ENCODE measurements at regions not wholly inside any gene's neighbourhood (a gene's known extent, or its start where the extent isn't known, plus 50 kb on each side); places are given as distances from the start of the nearest gene placed in this dataset.

GRCh38 chr13:74977498-74977897, 504.5 kb downstream of the TBC1D4 start:
- H4K20me1 ChIP-seq (ENCODE audit: control insufficient read depth, insufficient read depth, low read depth, low read length) = no peaks in the 10 kb centered on the region
- no peaks in the 10 kb centered on the region for H3K9me2 ChIP-seq (replicated peaks; ENCODE audit: control insufficient read depth, low read length)
- TF ChIP-seq CTCF (IDR thresholded peaks at IDR 0.05; ENCODE audit: low read depth, low read length, poor library complexity, severe bottlenecking) = no peak
- H3K9me3 ChIP-seq (ENCODE audit: control insufficient read depth, insufficient read depth, low read length) = no peaks in the 10 kb centered on the region
- no peak overlapping the region for H3K27ac ChIP-seq (ENCODE audit: low read depth, low read length)
- H3K36me3 ChIP-seq (ENCODE audit: control insufficient read depth, low read length) = no peaks in the 10 kb centered on the region
- H3K4me3 ChIP-seq (ENCODE audit: low read length) = no peak overlapping the region
- H3K79me2 ChIP-seq (ENCODE audit: control insufficient read depth, low read length) = no peaks in the 10 kb centered on the region
- H3K27me3 ChIP-seq (ENCODE audit: control insufficient read depth, low read length) = no peaks in the 10 kb centered on the region; the same call in 1 of the 2 replicates
- no peak overlapping the region for H3K4me2 ChIP-seq (ENCODE audit: low read length)
- no peaks in the 10 kb centered on the region for H3F3A ChIP-seq (ENCODE audit: control insufficient read depth, insufficient read depth)
- no peaks in the 10 kb centered on the region for H3K4me1 ChIP-seq (ENCODE audit: control insufficient read depth, low read length)

GRCh38 chr13:74975111-74975510, 506.9 kb downstream of the TBC1D4 start:
- Histone ChIP-seq H3K4me1 (ENCODE audit: control insufficient read depth, low read length) (no peaks in the 10 kb centered on the region), H3K36me3 (ENCODE audit: control insufficient read depth, low read length) (no peaks in the 10 kb centered on the region), H3K9me3 (ENCODE audit: control insufficient read depth, insufficient read depth, low read length) (no peaks in the 10 kb centered on the region), H3K27me3 (ENCODE audit: control insufficient read depth, low read length) (no peaks in the 10 kb centered on the region; the same call in 1 of the 2 replicates), H3F3A (ENCODE audit: control insufficient read depth, insufficient read depth) (no peaks in the 10 kb centered on the region), H4K20me1 (ENCODE audit: control insufficient read depth, insufficient read depth, low read depth, low read length) (no peaks in the 10 kb centered on the region), H3K27ac (ENCODE audit: low read depth, low read length) (no peak overlapping the region), H3K79me2 (ENCODE audit: control insufficient read depth, low read length) (no peaks in the 10 kb centered on the region), H3K4me3 (ENCODE audit: low read length) (no peak overlapping the region), H3K9me2 (replicated peaks; ENCODE audit: control insufficient read depth, low read length) (no peaks in the 10 kb centered on the region), H3K4me2 (ENCODE audit: low read length) (no peak overlapping the region)
- TF ChIP-seq CTCF (IDR thresholded peaks at IDR 0.05; ENCODE audit: low read depth, low read length, poor library complexity, severe bottlenecking) (no peak), EZH2phosphoT487 (IDR thresholded peaks at IDR 0.05; ENCODE audit: borderline replicate concordance, low read length) (no peak)

- Histone ChIP-seq H3K9me3 (ENCODE audit: control insufficient read depth, insufficient read depth, low read length) (no peaks in the 10 kb centered on the region), H3K9me2 (replicated peaks; ENCODE audit: control insufficient read depth, low read length) (no peaks in the 10 kb centered on the region)
Observed at GRCh38 chr13:74973935-74974879, 507.8 kb downstream of the TBC1D4 start.

More at GRCh38 chr13:74973935-74974879, 507.8 kb downstream of the TBC1D4 start:
- H3K27me3 ChIP-seq (ENCODE audit: control insufficient read depth, low read length) = no peaks in the 10 kb centered on the region; the same call in 1 of the 2 replicates
- no peak overlapping the region for H3K27ac ChIP-seq (ENCODE audit: low read depth, low read length)
- H3K4me3 ChIP-seq (ENCODE audit: low read length) = no peak overlapping the region
- no peaks in the 10 kb centered on the region for H4K20me1 ChIP-seq (ENCODE audit: control insufficient read depth, insufficient read depth, low read depth, low read length)
- no peaks in the 10 kb centered on the region for H3K36me3 ChIP-seq (ENCODE audit: control insufficient read depth, low read length)
- no peaks in the 10 kb centered on the region for H3F3A ChIP-seq (ENCODE audit: control insufficient read depth, insufficient read depth)
- TF ChIP-seq EZH2phosphoT487 (IDR thresholded peaks at IDR 0.05; ENCODE audit: borderline replicate concordance, low read length) (no peak), CTCF (IDR thresholded peaks at IDR 0.05; ENCODE audit: low read depth, low read length, poor library complexity, severe bottlenecking) (no peak)
- no peak overlapping the region for H3K4me2 ChIP-seq (ENCODE audit: low read length)
- no peaks in the 10 kb centered on the region for H3K79me2 ChIP-seq (ENCODE audit: control insufficient read depth, low read length)
- no peaks in the 10 kb centered on the region for H3K4me1 ChIP-seq (ENCODE audit: control insufficient read depth, low read length)
